ENCODE measurements at regions not wholly inside any gene's neighbourhood (a gene's known extent, or its start where the extent isn't known, plus 50 kb on each side); places are given as distances from the start of the nearest gene placed in this dataset.

DNA sequence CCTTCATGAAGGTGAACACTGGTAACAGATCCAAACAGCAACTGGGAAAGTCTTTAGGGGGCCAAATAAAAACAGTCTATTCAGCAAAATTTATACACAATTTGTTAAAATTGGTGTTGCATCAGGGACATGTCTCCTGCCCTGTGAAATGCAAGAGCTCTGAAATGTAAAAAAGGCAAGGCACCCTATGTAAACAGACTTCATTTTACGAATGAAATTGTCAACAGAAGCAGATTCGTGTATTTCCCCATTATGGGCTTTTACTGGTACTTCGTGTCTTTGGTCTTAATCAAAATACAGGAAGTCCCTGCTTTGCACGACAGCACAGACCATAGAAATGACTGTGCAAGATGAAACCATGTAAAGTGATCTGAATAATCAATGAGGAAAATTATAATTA lies 127.3 kb upstream of the THBS1 start:
- Histone ChIP-seq H3K27ac (no peak overlapping the region), H3K36me3 (no peaks in the 10 kb centered on the region), H3K9me3 (no peaks in the 10 kb centered on the region), H3K27me3 (no peaks in the 10 kb centered on the region), H3K4me3 (no peak overlapping the region), H3K4me1 (no peaks in the 10 kb centered on the region)
- intact Hi-C loops (cut with DNase I) = no loop called here
- DNase-seq (no peak), ATAC-seq (peak; percentile 72)
- TF ChIP-seq, protein P1, sequence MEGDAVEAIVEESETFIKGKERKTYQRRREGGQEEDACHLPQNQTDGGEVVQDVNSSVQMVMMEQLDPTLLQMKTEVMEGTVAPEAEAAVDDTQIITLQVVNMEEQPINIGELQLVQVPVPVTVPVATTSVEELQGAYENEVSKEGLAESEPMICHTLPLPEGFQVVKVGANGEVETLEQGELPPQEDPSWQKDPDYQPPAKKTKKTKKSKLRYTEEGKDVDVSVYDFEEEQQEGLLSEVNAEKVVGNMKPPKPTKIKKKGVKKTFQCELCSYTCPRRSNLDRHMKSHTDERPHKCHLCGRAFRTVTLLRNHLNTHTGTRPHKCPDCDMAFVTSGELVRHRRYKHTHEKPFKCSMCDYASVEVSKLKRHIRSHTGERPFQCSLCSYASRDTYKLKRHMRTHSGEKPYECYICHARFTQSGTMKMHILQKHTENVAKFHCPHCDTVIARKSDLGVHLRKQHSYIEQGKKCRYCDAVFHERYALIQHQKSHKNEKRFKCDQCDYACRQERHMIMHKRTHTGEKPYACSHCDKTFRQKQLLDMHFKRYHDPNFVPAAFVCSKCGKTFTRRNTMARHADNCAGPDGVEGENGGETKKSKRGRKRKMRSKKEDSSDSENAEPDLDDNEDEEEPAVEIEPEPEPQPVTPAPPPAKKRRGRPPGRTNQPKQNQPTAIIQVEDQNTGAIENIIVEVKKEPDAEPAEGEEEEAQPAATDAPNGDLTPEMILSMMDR (IDR thresholded peaks at IDR 0.05) = no peak

DNA sequence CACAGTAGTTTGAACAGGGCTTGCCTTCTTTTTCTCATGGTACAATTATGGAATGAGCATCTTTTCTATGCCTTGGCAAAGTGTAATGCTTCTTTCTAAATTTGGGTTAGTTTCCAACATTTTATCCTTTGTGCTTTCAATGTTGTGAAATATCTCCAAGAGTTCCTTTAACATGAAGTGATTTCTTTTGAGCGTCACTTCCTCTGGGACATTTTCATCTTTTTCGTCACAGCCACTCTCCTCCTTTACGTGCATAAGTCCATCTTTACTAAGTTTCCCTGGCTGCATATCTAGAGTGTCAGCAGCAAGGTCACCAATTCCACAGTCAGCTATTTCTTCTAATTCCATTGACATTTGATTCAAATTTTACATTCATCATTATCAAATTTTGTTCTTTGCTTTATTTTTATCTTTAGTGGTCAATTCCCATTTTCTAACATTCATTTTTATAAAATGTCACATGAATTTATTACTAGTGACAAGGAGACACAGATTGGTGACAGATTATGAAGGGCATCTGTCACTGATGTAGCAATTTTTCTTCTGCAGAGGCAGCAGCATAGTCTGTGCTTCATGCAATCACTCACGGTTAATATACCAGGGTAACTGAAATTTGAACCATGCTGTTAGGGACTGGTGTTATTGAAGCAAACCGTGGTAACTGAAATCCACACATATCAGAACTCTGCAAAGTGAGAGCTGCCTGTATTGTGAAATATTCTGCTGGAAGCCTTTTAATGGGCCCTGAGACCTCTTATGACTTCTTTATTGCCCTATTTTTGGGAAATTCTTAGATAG lies 126.5 kb upstream of the THBS1 start:
- no peak for DNase-seq
- H3K9me3 ChIP-seq = no peaks in the 10 kb centered on the region
- H3K4me1 ChIP-seq = no peaks in the 10 kb centered on the region
- no peaks in the 10 kb centered on the region for H3K36me3 ChIP-seq
- no peaks in the 10 kb centered on the region for H3K27me3 ChIP-seq
- TF ChIP-seq, protein P1 (IDR thresholded peaks at IDR 0.05) = no peak
- no peak overlapping the region for H3K4me3 ChIP-seq
- ATAC-seq = peak; percentile 36
- peak overlapping the region; percentile 12 for H3K27ac ChIP-seq
- intact Hi-C loops (cut with DNase I) = no loop called here

DNA sequence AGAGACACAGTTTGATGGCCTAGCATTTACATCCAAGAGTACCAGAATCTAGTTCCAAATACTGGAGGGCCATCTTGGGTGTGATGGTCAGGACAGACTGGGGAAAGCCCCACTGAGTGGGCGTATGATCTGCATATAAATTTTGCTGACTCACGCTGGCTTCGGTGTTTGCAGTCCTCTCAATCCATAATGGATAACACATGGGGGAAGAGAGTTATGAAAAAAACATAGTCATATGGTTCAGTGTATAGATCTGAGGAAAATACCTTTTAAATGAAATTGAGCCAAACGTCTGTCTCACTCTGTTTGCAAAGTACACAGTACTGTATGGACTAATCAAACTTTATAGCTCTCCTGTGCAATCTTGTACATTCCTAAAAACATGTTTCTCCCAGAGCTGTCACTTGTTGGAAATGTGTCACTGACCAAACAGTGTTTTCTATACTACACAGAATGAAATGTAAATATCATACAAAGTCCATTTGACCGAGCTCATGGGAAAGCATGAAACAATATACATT lies 125.3 kb upstream of the THBS1 start:
- no peaks in the 10 kb centered on the region for H3K27me3 ChIP-seq
- intact Hi-C loops (cut with DNase I) = no loop called here
- DNase-seq (no peak), ATAC-seq (no peak)
- H3K4me3 ChIP-seq = no peak overlapping the region
- no peak overlapping the region for H3K27ac ChIP-seq
- H3K9me3 ChIP-seq = no peaks in the 10 kb centered on the region
- H3K36me3 ChIP-seq = no peaks in the 10 kb centered on the region
- TF ChIP-seq, protein P1 (IDR thresholded peaks at IDR 0.05) = no peak
- H3K4me1 ChIP-seq = no peaks in the 10 kb centered on the region

DNA sequence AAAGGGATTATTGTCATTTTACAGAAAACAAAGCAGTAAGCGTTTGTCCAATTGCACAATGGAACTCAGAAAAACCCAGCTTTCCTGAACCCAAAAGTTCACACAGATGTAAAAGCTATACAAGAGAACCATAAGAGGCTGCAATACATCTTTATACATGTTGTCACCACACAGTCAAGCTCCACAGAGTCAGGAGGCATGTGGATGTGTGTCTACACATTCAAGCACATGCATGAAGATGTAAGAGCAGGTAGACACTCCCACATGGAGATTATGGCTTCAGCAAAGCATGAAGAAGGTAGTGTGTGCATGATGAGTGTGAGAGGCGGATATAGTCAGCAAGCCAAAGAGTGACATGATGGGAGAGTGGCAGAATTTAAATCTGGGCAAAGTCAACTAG lies 124.7 kb upstream of the THBS1 start:
- ATAC-seq (no peak), DNase-seq (no peak)
- Histone ChIP-seq H3K27ac (no peak overlapping the region), H3K4me3 (no peak overlapping the region), H3K9me3 (no peaks in the 10 kb centered on the region), H3K36me3 (no peaks in the 10 kb centered on the region), H3K4me1 (peaks cover under 1% of the 10 kb centered on the region), H3K27me3 (no peaks in the 10 kb centered on the region)
- TF ChIP-seq, protein P1 (IDR thresholded peaks at IDR 0.05) = no peak
- intact Hi-C loops (cut with DNase I) = no loop called here

DNA sequence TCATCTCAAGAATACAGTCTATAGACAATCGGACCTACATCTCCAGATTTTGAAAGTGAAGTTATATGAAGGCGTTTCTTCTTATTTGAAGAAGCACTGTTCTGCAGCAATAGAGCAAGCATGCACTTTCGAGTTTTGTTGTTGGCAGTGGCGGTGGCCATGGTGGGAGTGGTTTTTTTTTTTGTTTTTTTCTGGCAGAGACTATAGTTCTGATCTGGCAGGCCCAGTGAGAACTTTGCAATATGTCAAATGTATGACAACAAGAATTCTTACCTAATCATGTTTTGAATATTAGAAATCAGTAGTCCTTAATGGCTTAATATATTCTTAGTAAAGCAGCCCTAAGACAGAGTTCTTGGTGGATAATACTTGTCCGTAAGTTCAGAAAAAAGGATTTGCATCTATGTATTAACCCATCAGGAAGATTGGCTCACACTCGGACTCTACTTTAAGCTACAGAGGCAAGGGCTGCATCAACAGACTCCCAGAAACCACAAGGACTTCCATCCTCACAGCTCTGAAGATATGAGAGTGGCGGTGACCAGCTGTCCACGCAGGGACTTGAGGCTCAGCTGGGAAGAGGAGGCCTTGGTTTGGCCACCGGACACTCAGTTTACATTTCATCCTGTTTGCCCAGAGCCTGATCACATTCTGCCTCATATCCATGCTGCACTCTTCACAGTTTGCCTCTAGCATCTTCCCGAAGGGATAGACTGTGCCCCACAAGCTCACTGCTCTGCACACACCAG lies 124.1 kb upstream of the THBS1 start:
- TF ChIP-seq, protein P1 (IDR thresholded peaks at IDR 0.05) = no peak
- Histone ChIP-seq H3K4me1 (peaks cover 4% of the 10 kb centered on the region), H3K27me3 (no peaks in the 10 kb centered on the region), H3K4me3 (no peak overlapping the region), H3K9me3 (no peaks in the 10 kb centered on the region), H3K36me3 (no peaks in the 10 kb centered on the region), H3K27ac (no peak overlapping the region)
- DNase-seq (no peak), ATAC-seq (no peak)
- intact Hi-C loops (cut with DNase I) = no loop called here
